K562 (cell line): ENCODE measurements at regions not wholly inside any gene's neighbourhood (a gene's known extent, or its start where the extent isn't known, plus 50 kb on each side); places are given as distances from the start of the nearest gene placed in this dataset.

Source experiments
- ATAC-seq: fragments of 200-7000 bp; cut with Tn5 transposase; 3 replicates; pipeline ENCODE4 v1.9.1; 2020; ENCODE audit warnings: moderate library complexity
- BruUV-seq: library from RNA; stranded (reverse); fragments of 400-500 nt; replicated peaks from 2 replicates; lab custom pipeline; 2021; lab: Mats Ljungman, UMichigan
- CTCF ChIA-PET: fragments of 300-600 bp; formaldehyde crosslinking; extraction: SDS; loops from one replicate; lab custom pipeline; 2021; ENCODE audit warnings: low intra/inter-chr PET ratio; lab: Yijun Ruan, JAX
- POLR2A ChIA-PET: fragments of 300-600, 350-650 bp; sonication (Branson Sonifier 250); formaldehyde crosslinking; extraction: SDS; loops from one replicate; lab custom pipeline; 2021; ENCODE audit warnings: antibody characterized with exemption, inconsistent platforms; lab: Yijun Ruan, JAX
- DNase-seq, 4 experiments: peaks; one replicate each; pipeline versions ENCODE4 v3.0.0 to v3.0.0-alpha.2; 2011 to 2018; ENCODE audit warnings: low spot score in 3 of 4, mixed read lengths in 3 of 4; ENCODE audit errors: extremely low read depth in 1 of 4
- FAIRE-seq: peaks from 2 replicates; lab custom pipeline; 2011; peaks lifted over from hg19 to GRCh38; lab: Jason Lieb, UNC
- H2AFZ ChIP-seq: 2 replicates; pipeline ENCODE4 v1.6.0; 2011; ENCODE audit warnings: low read depth, low read length, control low read depth, inconsistent platforms
- H3K27ac ChIP-seq: fragments of 200-600 bp; 3 replicates; pipeline ENCODE4 v1.8.0; 2011; ENCODE audit warnings: low read depth, mild to moderate bottlenecking, control low read depth, inconsistent platforms, low read length, moderate library complexity, mixed read lengths; ENCODE audit errors: extremely low read depth
- H3K27me3 ChIP-seq, 2 experiments: fragments of 300-600 bp in 1 of 2; 2 replicates in 1 of 2; 3 replicates in 1 of 2; pipeline versions ENCODE4 v1.6.0 to v1.8.0; 2011; ENCODE audit warnings: inconsistent platforms in 2 of 2, low read length in 2 of 2, mild to moderate bottlenecking in 1 of 2, mixed read lengths in 1 of 2, moderate library complexity in 1 of 2; ENCODE audit not compliant: control insufficient read depth in 2 of 2, insufficient read depth in 2 of 2
- H3K36me3 ChIP-seq: fragments of 300-600 bp; 3 replicates; pipeline ENCODE4 v1.8.0; 2011; ENCODE audit warnings: mild to moderate bottlenecking, low read length, inconsistent platforms; ENCODE audit not compliant: control insufficient read depth, insufficient read depth
- H3K4me1 ChIP-seq, 2 experiments: fragments of 200-600 bp in 1 of 2; replicated peaks in 1 of 2; 2 replicates in 1 of 2; 3 replicates in 1 of 2; pipeline versions ENCODE4 v1.5.1 to v1.8.0; 2011; ENCODE audit warnings: inconsistent platforms in 2 of 2, low read length in 2 of 2, mild to moderate bottlenecking in 1 of 2, mixed read lengths in 1 of 2, moderate library complexity in 1 of 2; ENCODE audit not compliant: control insufficient read depth in 2 of 2, insufficient read depth in 2 of 2
- H3K4me2 ChIP-seq: 2 replicates; pipeline ENCODE4 v1.6.1; 2011; ENCODE audit warnings: low read length, control low read depth, inconsistent platforms, mixed read lengths; ENCODE audit not compliant: insufficient read depth
- H3K4me3 ChIP-seq: fragments of 200-600 bp; sonication (generic), shearing (Covaris generic); 2 replicates; pipeline ENCODE4 v1.5.1; 2016; ENCODE audit warnings: control low read depth, inconsistent platforms
- H3K79me2 ChIP-seq: fragments of 200-600 bp; 3 replicates; pipeline ENCODE4 v1.8.0; 2011; ENCODE audit warnings: low read length, inconsistent platforms; ENCODE audit not compliant: control insufficient read depth, insufficient read depth
- H3K9ac ChIP-seq, 2 experiments: 2 replicates each; pipeline versions ENCODE4 v1.6.0 to v1.6.1; 2011; ENCODE audit warnings: low read depth in 2 of 2, low read length in 2 of 2, control low read depth in 1 of 2, inconsistent platforms in 1 of 2, mild to moderate bottlenecking in 1 of 2, mixed read lengths in 1 of 2; ENCODE audit not compliant: insufficient read depth in 1 of 2
- H3K9me1 ChIP-seq: one replicate; pipeline ENCODE4 v1.6.0; 2011; ENCODE audit warnings: inconsistent platforms, mild to moderate bottlenecking, low read length, moderate library complexity; ENCODE audit not compliant: control insufficient read depth, insufficient read depth
- H3K9me3 ChIP-seq: replicated peaks from 2 replicates; pipeline ENCODE4 v1.5.1; 2011; ENCODE audit warnings: low read depth, low read length, inconsistent platforms; ENCODE audit not compliant: control insufficient read depth, insufficient read depth
- H4K20me1 ChIP-seq: replicated peaks from 2 replicates; pipeline ENCODE4 v1.6.1; 2011; ENCODE audit warnings: low read length, inconsistent platforms, mixed read lengths; ENCODE audit not compliant: control insufficient read depth, insufficient read depth
- ARID1B ChIP-seq: fragments of 450-650 bp; IDR thresholded peaks from 2 replicates; pipeline ENCODE4 v1.6.1; 2016; ENCODE audit warnings: antibody characterized with exemption, mild to moderate bottlenecking, inconsistent platforms
- MED1 ChIP-seq: sonication (generic); formaldehyde crosslinking; IDR thresholded peaks from 2 replicates; pipeline ENCODE4 v1.8.1; 2023; ENCODE audit warnings: missing genetic modification reagents, borderline replicate concordance
- NFIC ChIP-seq: fragments of 450-650 bp; IDR thresholded peaks from 2 replicates; pipeline ENCODE4 v1.6.1; 2017; ENCODE audit warnings: mild to moderate bottlenecking, inconsistent platforms
- POU5F1 ChIP-seq: fragments of 150-350 bp; IDR thresholded peaks from 2 replicates; pipeline ENCODE4 v1.6.1; 2014; ENCODE audit warnings: borderline replicate concordance, low read length, low read depth, mild to moderate bottlenecking; ENCODE audit not compliant: partially characterized antibody
- STAT5B ChIP-seq: fragments of 250-450 bp; sonication (Bioruptor Pico); IDR thresholded peaks from 2 replicates; pipeline ENCODE4 v1.8.0; 2021; ENCODE audit warnings: mild to moderate bottlenecking, inconsistent platforms
- THRAP3 ChIP-seq: fragments of 450-650 bp; IDR thresholded peaks from 2 replicates; pipeline ENCODE4 v1.6.1; 2016; ENCODE audit warnings: mild to moderate bottlenecking, inconsistent platforms, borderline replicate concordance
- ZNF174 ChIP-seq: fragments of 250-450 bp; sonication (Bioruptor Pico); IDR thresholded peaks from 2 replicates; pipeline ENCODE4 v1.4.0; 2020; ENCODE audit warnings: mild to moderate bottlenecking
- ZNF408 ChIP-seq: fragments of 250-450 bp; sonication (Bioruptor Pico); IDR thresholded peaks from 2 replicates; pipeline ENCODE4 v1.4.0; 2020; ENCODE audit warnings: low read depth, mild to moderate bottlenecking, moderate library complexity
- WGBS: fragments of 100-300 bp; shearing (Covaris generic); methylation state at CpG from one replicate; pipeline ENCODE4 v1.1.6; 2016; ENCODE audit warnings: low coverage, mixed read lengths; ENCODE audit not compliant: insufficient coverage; ENCODE audit errors: missing lambda C conversion rate; 5-methylcytosine and 5-hydroxymethylcytosine counted together
- in situ Hi-C: fragments of 300-500 bp; cut with MboI; formaldehyde crosslinking; loops from 4 replicates; pipeline ENCODE4 v1.15.0; 2018; ENCODE audit warnings: inconsistent platforms, mixed read lengths
- intact Hi-C: fragments of 100-400 bp; cut with micrococcal nuclease; formaldehyde crosslinking; loops from 2 replicates; pipeline ENCODE4 v1.14.2; 2022
- TF ChIP-seq, protein P1 (sequence below): fragments of 450-650 bp; IDR thresholded peaks from 2 replicates; pipeline ENCODE4 v1.6.1; 2017; ENCODE audit warnings: mild to moderate bottlenecking, moderate library complexity
- TF ChIP-seq, protein P2 (sequence below): fragments of 250-450 bp; sonication (Bioruptor Pico); IDR thresholded peaks from 2 replicates; pipeline ENCODE4 v1.4.0; 2020; ENCODE audit warnings: borderline replicate concordance
- TF ChIP-seq, protein P3 (sequence below): fragments of 250-450 bp; sonication (Bioruptor Pico); IDR thresholded peaks from 2 replicates; pipeline ENCODE4 v1.5.1; 2021; ENCODE audit warnings: mild to moderate bottlenecking

DNA sequence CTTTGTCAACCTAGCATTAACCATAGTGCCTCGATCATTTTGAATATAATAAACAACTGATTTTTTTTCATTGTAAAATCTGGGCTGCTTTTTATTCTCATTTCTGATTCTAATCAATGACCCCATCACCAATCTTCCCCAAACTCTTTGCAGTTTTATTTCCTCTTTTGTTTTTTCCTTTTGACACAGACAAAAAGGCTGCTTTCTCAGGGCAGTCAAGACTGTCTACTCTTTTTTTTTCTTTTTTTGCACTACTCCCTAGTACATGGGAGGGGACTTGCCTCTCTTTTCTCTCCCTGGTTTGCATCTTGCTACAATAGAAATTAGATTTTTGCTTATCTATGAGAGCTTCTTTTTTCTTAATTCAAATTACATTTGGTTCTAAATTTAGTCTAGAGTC lies 987.9 kb downstream of the ADGRL2 start (continued):
- TF ChIP-seq, protein P1, sequence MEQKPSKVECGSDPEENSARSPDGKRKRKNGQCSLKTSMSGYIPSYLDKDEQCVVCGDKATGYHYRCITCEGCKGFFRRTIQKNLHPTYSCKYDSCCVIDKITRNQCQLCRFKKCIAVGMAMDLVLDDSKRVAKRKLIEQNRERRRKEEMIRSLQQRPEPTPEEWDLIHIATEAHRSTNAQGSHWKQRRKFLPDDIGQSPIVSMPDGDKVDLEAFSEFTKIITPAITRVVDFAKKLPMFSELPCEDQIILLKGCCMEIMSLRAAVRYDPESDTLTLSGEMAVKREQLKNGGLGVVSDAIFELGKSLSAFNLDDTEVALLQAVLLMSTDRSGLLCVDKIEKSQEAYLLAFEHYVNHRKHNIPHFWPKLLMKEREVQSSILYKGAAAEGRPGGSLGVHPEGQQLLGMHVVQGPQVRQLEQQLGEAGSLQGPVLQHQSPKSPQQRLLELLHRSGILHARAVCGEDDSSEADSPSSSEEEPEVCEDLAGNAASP = no peak

DNA sequence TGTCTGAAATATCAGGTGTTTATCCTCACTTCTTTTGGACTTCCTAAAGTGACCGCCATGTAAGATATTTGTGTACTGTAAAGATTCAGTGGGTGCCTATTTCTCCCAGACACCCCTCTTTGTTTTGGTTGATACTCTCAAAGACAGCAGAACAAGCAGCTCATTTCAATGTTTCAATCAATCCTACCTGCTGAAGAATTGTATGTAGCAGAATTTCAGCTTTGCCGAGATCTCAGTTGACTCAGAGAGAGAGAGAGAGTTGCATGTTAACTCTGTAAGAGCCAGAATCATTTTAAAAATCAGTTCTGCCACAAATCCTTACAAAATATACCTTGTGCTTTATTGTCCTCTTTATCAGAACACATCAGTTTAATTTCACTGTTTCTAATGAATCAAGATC lies 987.3 kb downstream of the ADGRL2 start:
- ChIA-PET POLR2A (no interaction called here), CTCF (no interaction called here)
- intact Hi-C loops (no loop called here), in situ Hi-C loops (no loop called here)
- no peaks in the 10 kb centered on the region for H3K36me3 ChIP-seq
- DNase-seq = no peak
- WGBS = 0% methylated on average over 2 of the region's 2 CpGs
- no peak overlapping the region for H2AFZ ChIP-seq
- H3K27ac ChIP-seq = no peak overlapping the region
- no peaks in the 10 kb centered on the region for H3K4me1 ChIP-seq
- no peak for TF ChIP-seq ZNF408 (CRISPR knock-in tag)
- H3K9me3 ChIP-seq = no peaks in the 10 kb centered on the region; the same call in 1 of the 2 replicates
- no peaks in the 10 kb centered on the region for H3K27me3 ChIP-seq
- H3K4me2 ChIP-seq = no peak overlapping the region
- H4K20me1 ChIP-seq = no peaks in the 10 kb centered on the region
- no peak overlapping the region for H3K4me3 ChIP-seq
- H3K9ac ChIP-seq = no peak overlapping the region
- no peaks in the 10 kb centered on the region for H3K79me2 ChIP-seq
- no peak for FAIRE-seq
- no peaks in the 10 kb centered on the region for H3K9me1 ChIP-seq
- no TSS peak for BruUV-seq
- ATAC-seq = no peak

DNA sequence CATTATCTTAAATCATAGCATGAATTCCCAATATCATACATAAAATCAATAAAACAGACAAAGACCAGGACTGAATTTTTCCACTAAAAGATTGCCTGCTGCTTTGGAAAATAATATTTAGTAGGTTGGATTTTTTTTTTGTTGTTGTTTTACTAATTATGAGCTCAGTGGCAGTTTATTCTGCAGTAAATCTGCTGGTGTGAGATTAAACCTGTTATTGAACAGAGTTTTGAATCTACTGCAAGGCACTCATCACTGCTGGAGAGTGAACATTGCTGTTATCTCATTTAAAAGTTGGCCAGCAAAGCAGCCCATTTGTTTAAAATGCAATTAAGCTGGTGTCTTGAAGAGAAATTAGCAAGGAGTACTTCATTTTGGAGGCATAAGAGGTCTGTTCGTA lies 986.1 kb downstream of the ADGRL2 start:
- no peak overlapping the region for H3K4me3 ChIP-seq
- no peak for DNase-seq
- H3K4me1 ChIP-seq = no peaks in the 10 kb centered on the region
- no peaks in the 10 kb centered on the region for H4K20me1 ChIP-seq
- no peaks in the 10 kb centered on the region for H3K79me2 ChIP-seq
- FAIRE-seq = no peak
- no peak overlapping the region for H3K4me2 ChIP-seq
- H3K27ac ChIP-seq = no peak overlapping the region
- ChIA-PET CTCF (no interaction called here), POLR2A (no interaction called here)
- no peaks in the 10 kb centered on the region for H3K9me1 ChIP-seq
- in situ Hi-C loops (no loop called here), intact Hi-C loops (no loop called here)
- no peak overlapping the region for H2AFZ ChIP-seq
- 7% methylated on average over 1 of the region's 1 CpG for WGBS
- no peak overlapping the region for H3K9ac ChIP-seq
- no peaks in the 10 kb centered on the region; the same call in 1 of the 2 replicates for H3K9me3 ChIP-seq
- BruUV-seq = no TSS peak
- no peaks in the 10 kb centered on the region for H3K27me3 ChIP-seq
- ATAC-seq = no peak
- H3K36me3 ChIP-seq = no peaks in the 10 kb centered on the region
- TF ChIP-seq POU5F1 (no peak), THRAP3 (no peak), ZNF174 (CRISPR knock-in tag) (no peak), NFIC (no peak), STAT5B (no peak), MED1 (CRISPR knock-in tag) (no peak), ARID1B (no peak)
- TF ChIP-seq, protein P2, sequence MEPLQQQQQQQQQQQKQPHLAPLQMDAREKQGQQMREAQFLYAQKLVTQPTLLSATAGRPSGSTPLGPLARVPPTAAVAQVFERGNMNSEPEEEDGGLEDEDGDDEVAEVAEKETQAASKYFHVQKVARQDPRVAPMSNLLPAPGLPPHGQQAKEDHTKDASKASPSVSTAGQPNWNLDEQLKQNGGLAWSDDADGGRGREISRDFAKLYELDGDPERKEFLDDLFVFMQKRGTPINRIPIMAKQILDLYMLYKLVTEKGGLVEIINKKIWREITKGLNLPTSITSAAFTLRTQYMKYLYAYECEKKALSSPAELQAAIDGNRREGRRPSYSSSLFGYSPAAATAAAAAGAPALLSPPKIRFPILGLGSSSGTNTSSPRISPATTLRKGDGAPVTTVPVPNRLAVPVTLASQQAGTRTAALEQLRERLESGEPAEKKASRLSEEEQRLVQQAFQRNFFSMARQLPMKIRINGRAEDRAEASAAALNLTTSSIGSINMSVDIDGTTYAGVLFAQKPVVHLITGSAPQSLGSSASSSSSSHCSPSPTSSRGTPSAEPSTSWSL = no peak
- TF ChIP-seq, protein P3, sequence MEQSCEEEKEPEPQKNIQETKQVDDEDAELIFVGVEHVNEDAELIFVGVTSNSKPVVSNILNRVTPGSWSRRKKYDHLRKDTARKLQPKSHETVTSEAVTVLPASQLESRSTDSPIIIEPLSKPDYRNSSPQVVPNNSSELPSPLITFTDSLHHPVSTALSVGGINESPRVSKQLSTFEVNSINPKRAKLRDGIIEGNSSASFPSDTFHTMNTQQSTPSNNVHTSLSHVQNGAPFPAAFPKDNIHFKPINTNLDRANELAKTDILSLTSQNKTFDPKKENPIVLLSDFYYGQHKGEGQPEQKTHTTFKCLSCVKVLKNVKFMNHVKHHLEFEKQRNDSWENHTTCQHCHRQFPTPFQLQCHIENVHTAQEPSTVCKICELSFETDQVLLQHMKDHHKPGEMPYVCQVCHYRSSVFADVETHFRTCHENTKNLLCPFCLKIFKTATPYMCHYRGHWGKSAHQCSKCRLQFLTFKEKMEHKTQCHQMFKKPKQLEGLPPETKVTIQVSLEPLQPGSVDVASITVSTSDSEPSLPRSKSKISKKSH (CRISPR knock-in tag) = no peak
